Prostate gland (tissue), 2 donors: ENCODE measurements at regions not wholly inside any gene's neighbourhood (a gene's known extent, or its start where the extent isn't known, plus 50 kb on each side); places are given as distances from the start of the nearest gene placed in this dataset.

ENCODE experiments used
- POLR2A ChIP-seq: fragments of 450-650 bp; IDR thresholded peaks from one replicate; pipeline ENCODE4 v1.6.1; 2016; ENCODE audit warnings: antibody characterized with exemption, mild to moderate bottlenecking
- POLR2AphosphoS5 ChIP-seq: sonication (generic); formaldehyde crosslinking; IDR thresholded peaks from one replicate; pipeline ENCODE4 v1.6.1; 2017; ENCODE audit warnings: antibody characterized with exemption
- TF ChIP-seq, protein P1 (sequence below), 4 experiments: fragments of 200-600 bp in 2 of 4; fragments of 450-650 bp in 2 of 4; sonication (generic) in 2 of 4; IDR thresholded peaks; 1 replicate in 3 of 4; 2 replicates in 1 of 4; pipeline ENCODE4 v1.5.1; 2016 to 2019; ENCODE audit warnings: antibody characterized with exemption in 4 of 4, mild to moderate bottlenecking in 2 of 4, moderate library complexity in 2 of 4

- TF ChIP-seq, protein P1, sequence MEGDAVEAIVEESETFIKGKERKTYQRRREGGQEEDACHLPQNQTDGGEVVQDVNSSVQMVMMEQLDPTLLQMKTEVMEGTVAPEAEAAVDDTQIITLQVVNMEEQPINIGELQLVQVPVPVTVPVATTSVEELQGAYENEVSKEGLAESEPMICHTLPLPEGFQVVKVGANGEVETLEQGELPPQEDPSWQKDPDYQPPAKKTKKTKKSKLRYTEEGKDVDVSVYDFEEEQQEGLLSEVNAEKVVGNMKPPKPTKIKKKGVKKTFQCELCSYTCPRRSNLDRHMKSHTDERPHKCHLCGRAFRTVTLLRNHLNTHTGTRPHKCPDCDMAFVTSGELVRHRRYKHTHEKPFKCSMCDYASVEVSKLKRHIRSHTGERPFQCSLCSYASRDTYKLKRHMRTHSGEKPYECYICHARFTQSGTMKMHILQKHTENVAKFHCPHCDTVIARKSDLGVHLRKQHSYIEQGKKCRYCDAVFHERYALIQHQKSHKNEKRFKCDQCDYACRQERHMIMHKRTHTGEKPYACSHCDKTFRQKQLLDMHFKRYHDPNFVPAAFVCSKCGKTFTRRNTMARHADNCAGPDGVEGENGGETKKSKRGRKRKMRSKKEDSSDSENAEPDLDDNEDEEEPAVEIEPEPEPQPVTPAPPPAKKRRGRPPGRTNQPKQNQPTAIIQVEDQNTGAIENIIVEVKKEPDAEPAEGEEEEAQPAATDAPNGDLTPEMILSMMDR (IDR thresholded peaks at IDR 0.05), result no peak
- TF ChIP-seq POLR2A, result no peak
- no peak for TF ChIP-seq POLR2AphosphoS5
Measured at GRCh38 chr2:160696087-160696452, 202.5 kb upstream of the RBMS1 start.
